CD4-positive, CD25-positive, alpha-beta regulatory T cell (primary cell): ENCODE measurements at regions not wholly inside any gene's neighbourhood (a gene's known extent, or its start where the extent isn't known, plus 50 kb on each side); places are given as distances from the start of the nearest gene placed in this dataset.

ENCODE experiments used
- ATAC-seq, 2 donors: fragments of 150-1000 bp; cut with Tn5 transposase; one replicate each; pipeline ENCODE4 v1.10.0; 2021; ENCODE audit warnings: low read depth in 2 of 2, moderate number of reproducible peaks in 2 of 2, moderate library complexity in 1 of 2
- DNase-seq, 3 donors: peaks; one replicate each; pipeline versions ENCODE4 v3.0.0 to v3.0.0-alpha.2; 2012 to 2022; ENCODE audit warnings: mixed read lengths in 1 of 3
- H3K27ac ChIP-seq: one replicate; pipeline ENCODE4 v1.7.0; 2013; ENCODE audit warnings: mild to moderate bottlenecking, low read length; ENCODE audit not compliant: insufficient read depth, poor library complexity, severe bottlenecking
- H3K27me3 ChIP-seq: one replicate; pipeline ENCODE4 v1.7.0; 2013; ENCODE audit warnings: low read length; ENCODE audit not compliant: control insufficient read depth, insufficient read depth
- H3K36me3 ChIP-seq: one replicate; pipeline ENCODE4 v1.7.0; 2013; ENCODE audit warnings: mild to moderate bottlenecking, low read length, moderate library complexity; ENCODE audit not compliant: control insufficient read depth, insufficient read depth
- H3K4me1 ChIP-seq: 2 replicates; pipeline ENCODE4 v1.7.0; 2013; ENCODE audit warnings: mild to moderate bottlenecking, low read length; ENCODE audit not compliant: insufficient read depth, control insufficient read depth, poor library complexity, severe bottlenecking
- H3K4me3 ChIP-seq: one replicate; pipeline ENCODE4 v1.7.0; 2013; ENCODE audit warnings: low read depth, mild to moderate bottlenecking, low read length, moderate library complexity
- H3K9me3 ChIP-seq, 2 experiments: 1 replicate in 1 of 2; 2 replicates in 1 of 2; pipeline ENCODE4 v1.7.0; 2013; ENCODE audit warnings: low read length in 2 of 2, mild to moderate bottlenecking in 1 of 2, moderate library complexity in 1 of 2; ENCODE audit not compliant: control insufficient read depth in 2 of 2
- H3K27ac Mint-ChIP-seq, 3 donors: one replicate each; pipeline ENCODE4 v1.8.0; 2020 to 2022; ENCODE audit warnings: mild to moderate bottlenecking in 3 of 3, mixed read lengths in 3 of 3, moderate library complexity in 2 of 3
- H3K27me3 Mint-ChIP-seq: one replicate; pipeline ENCODE4 v1.8.0; 2022; ENCODE audit warnings: mild to moderate bottlenecking, mixed read lengths
- H3K36me3 Mint-ChIP-seq: one replicate; pipeline ENCODE4 v1.8.0; 2020; ENCODE audit warnings: mixed read lengths
- H3K4me1 Mint-ChIP-seq, 4 donors: one replicate each; pipeline ENCODE4 v1.8.0; 2020 to 2022; ENCODE audit warnings: mixed read lengths in 4 of 4, mild to moderate bottlenecking in 1 of 4
- H3K4me3 Mint-ChIP-seq, 4 donors: one replicate each; pipeline ENCODE4 v1.8.0; 2020 to 2022; ENCODE audit warnings: mild to moderate bottlenecking in 4 of 4, mixed read lengths in 4 of 4, moderate library complexity in 3 of 4
- H3K9me3 Mint-ChIP-seq, 7 donors: one replicate each; pipeline ENCODE4 v1.8.0; 2020 to 2022; ENCODE audit warnings: mixed read lengths in 7 of 7, mild to moderate bottlenecking in 3 of 7, moderate library complexity in 2 of 7

DNA sequence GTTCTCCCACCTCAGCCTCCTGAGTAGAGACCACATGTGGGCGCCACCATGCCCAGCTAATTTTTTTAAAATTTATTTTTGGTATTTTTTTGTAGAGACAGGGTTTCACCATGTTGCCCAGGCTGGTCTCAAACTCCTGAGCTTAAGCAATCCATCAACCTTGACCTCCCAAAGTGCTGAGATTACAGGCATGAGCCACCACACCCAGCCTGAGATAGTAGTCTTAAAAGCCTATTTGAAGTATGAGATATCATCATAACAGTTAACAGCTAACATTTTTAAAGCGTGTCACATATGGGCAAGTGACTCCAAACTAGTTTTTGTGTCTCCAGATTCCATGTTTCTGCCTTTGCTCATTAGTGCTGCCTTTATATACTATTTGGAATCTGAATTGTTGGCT lies 74.6 kb upstream of the WSCD2 start:
- peaks cover 25% of the 10 kb centered on the region for H3K27me3 Mint-ChIP-seq
- H3K9me3 Mint-ChIP-seq = peaks cover 0 to 2% (median 0%) of the 10 kb centered on the region in 7 donors

DNA sequence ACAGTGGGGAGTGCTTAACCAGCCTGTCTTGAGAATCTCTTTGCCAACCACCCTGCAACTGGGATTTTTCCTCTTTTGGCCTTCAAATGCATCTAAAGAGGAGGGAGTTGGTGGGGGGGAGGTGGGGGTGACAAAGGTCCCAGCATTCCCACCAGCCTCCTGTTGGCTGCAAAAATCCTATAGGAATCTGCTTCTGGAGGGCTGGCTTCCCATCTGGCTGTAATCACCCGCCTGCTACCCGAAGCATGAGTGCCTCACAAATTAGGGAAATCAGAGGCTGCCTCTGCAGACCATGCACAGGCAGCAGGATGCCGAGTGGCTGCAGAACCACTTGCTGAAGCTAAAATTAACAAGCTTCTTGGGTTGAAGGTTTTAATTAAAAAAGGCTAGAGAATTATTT lies 73.9 kb upstream of the WSCD2 start:
- Mint-ChIP-seq H3K27ac (no peak overlapping the region), H3K4me3 (no peak overlapping the region), H3K36me3 (no peaks in the 10 kb centered on the region), H3K27me3 (peaks cover 25% of the 10 kb centered on the region), H3K4me1 (no peaks in the 10 kb centered on the region), H3K9me3 (peaks cover 0 to 2% (median 0%) of the 10 kb centered on the region in 7 donors)
- peaks cover 3% of the 10 kb centered on the region for H3K27me3 ChIP-seq
- no peaks in the 10 kb centered on the region for H3K4me1 ChIP-seq
- H3K9me3 ChIP-seq = no peaks in the 10 kb centered on the region
- H3K36me3 ChIP-seq = no peaks in the 10 kb centered on the region
- H3K4me3 ChIP-seq = no peak overlapping the region
- ATAC-seq (no peak), DNase-seq (no peak)
- no peak overlapping the region for H3K27ac ChIP-seq

More for the DNA sequence above, 74.6 kb upstream of the WSCD2 start:
- no peaks in the 10 kb centered on the region for H3K4me1 ChIP-seq
- Mint-ChIP-seq H3K4me3 (no peak overlapping the region), H3K36me3 (no peaks in the 10 kb centered on the region), H3K4me1 (no peaks in the 10 kb centered on the region), H3K27ac (no peak overlapping the region)
- H3K27me3 ChIP-seq = peaks cover 3% of the 10 kb centered on the region
- H3K9me3 ChIP-seq = no peaks in the 10 kb centered on the region
- no peaks in the 10 kb centered on the region for H3K36me3 ChIP-seq
- H3K27ac ChIP-seq = no peak overlapping the region
- no peak overlapping the region for H3K4me3 ChIP-seq
- no peak for DNase-seq
- no peak for ATAC-seq

DNA sequence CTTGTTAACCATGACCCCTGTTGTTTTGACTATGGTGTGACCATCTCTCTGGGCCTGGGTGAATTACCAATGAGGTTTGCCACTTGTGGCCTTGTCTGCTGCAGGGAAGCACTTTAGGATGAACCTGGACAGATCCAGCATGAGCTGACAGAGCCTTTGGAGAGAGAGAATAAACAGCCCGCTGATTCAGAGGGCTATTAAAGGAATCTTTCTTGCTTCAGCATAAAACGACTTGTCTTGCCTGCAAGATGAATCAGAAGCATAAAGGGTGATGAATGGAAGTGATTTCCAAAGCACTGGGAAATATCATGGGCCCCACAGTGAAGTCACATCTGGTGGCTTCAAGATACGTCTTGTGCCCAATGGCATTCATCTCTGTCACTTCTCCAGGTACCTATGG lies 69.0 kb upstream of the WSCD2 start:
- peaks cover 11% of the 10 kb centered on the region for H3K27me3 Mint-ChIP-seq
- Histone ChIP-seq H3K27ac (no peak overlapping the region), H3K9me3 (no peaks in the 10 kb centered on the region), H3K4me1 (no peaks in the 10 kb centered on the region), H3K27me3 (peaks cover 8% of the 10 kb centered on the region), H3K36me3 (no peaks in the 10 kb centered on the region), H3K4me3 (no peak overlapping the region)
- H3K4me1 Mint-ChIP-seq = no peaks in the 10 kb centered on the region
- H3K27ac Mint-ChIP-seq = no peak overlapping the region
- H3K36me3 Mint-ChIP-seq = no peaks in the 10 kb centered on the region
- H3K9me3 Mint-ChIP-seq = peaks cover 0 to 3% (median 0%) of the 10 kb centered on the region in 7 donors
- H3K4me3 Mint-ChIP-seq = no peak overlapping the region
- no peak for ATAC-seq
- no peak for DNase-seq

DNA sequence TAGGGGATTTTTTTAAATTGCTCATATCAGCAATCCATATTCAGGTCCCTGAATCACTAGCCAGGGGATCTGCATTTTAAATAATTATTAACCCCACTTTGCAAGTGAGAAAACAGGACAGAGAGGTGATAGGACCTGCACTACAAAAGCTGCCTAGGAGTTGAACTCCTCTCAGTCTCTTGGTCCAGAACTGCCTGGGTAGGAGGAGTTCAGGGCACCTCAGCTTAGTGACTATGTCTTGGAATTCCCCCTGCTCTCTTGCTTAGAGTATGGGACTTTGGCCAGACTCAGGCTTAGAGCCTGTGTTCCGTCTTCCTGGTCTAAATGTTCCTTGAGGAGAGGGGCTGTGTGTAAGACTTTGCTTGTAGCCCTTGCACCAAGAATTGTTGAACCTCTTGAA lies 68.2 kb upstream of the WSCD2 start:
- no peak overlapping the region for H3K27ac ChIP-seq
- H3K4me1 Mint-ChIP-seq = no peaks in the 10 kb centered on the region
- H3K9me3 ChIP-seq = no peaks in the 10 kb centered on the region
- no peaks in the 10 kb centered on the region for H3K4me1 ChIP-seq
- H3K27ac Mint-ChIP-seq = no peak overlapping the region
- H3K36me3 ChIP-seq = no peaks in the 10 kb centered on the region
- H3K4me3 Mint-ChIP-seq = no peak overlapping the region
- H3K27me3 Mint-ChIP-seq = peaks cover 11% of the 10 kb centered on the region
- no peak overlapping the region for H3K4me3 ChIP-seq
- peaks cover 0 to 4% (median 0%) of the 10 kb centered on the region in 7 donors for H3K9me3 Mint-ChIP-seq
- DNase-seq = no peak
- no peak for ATAC-seq
- peaks cover 5% of the 10 kb centered on the region for H3K27me3 ChIP-seq
- H3K36me3 Mint-ChIP-seq = no peaks in the 10 kb centered on the region

DNA sequence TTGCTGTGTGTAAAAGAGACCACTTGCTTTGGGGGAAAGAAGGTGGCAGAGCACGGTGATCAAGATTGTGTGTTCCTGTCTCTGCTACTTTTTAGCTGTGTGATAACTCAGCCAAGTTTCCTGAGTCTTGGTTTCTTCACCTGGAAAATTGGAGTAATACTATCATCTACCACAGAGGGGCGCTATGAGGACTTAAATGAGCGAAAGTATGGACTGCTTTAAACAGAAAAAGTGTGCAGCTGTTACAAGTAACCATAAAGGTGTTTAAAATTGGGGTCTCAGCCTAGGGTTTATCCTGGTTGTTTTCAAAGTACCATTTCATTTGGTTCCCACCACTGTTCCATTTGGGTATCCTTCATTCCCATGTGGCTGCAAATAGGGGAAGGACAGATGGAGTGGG lies 65.9 kb upstream of the WSCD2 start:
- peaks cover 0 to 4% (median 0%) of the 10 kb centered on the region in 7 donors for H3K9me3 Mint-ChIP-seq
- H3K27ac Mint-ChIP-seq = no peak overlapping the region

DNA sequence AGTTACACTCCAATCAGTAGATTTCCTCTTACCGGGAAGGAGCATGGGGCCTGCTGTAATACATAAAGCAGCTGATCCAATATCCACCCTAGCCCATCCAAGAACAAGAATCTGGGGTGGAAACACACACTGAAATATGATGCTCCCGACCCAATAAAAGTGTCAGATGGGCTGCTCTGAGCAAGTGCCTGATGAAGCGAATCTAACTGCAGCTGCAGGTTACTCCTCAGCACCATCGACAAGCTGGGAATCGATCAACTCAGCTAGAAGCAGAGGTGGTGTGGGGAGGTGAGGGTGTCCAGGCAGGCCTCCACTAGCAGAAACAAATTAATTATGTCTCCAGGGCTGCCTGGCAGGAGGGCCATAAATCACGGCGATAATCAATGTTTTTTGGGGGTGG lies 64.0 kb upstream of the WSCD2 start:
- H3K27ac ChIP-seq = no peak overlapping the region
- H3K27ac Mint-ChIP-seq = no peak overlapping the region
- ATAC-seq (no peak), DNase-seq (no peak)
- H3K4me1 Mint-ChIP-seq = no peaks in the 10 kb centered on the region
- H3K4me3 Mint-ChIP-seq = no peak overlapping the region
- H3K4me3 ChIP-seq = no peak overlapping the region
- H3K36me3 Mint-ChIP-seq = no peaks in the 10 kb centered on the region
- peaks cover 0 to 4% (median 0%) of the 10 kb centered on the region in 7 donors for H3K9me3 Mint-ChIP-seq
- H3K4me1 ChIP-seq = no peaks in the 10 kb centered on the region
- H3K27me3 ChIP-seq = peaks cover 4% of the 10 kb centered on the region
- H3K27me3 Mint-ChIP-seq = peaks cover 12% of the 10 kb centered on the region
- H3K36me3 ChIP-seq = no peaks in the 10 kb centered on the region
- H3K9me3 ChIP-seq = no peaks in the 10 kb centered on the region

More for the DNA sequence above, 65.9 kb upstream of the WSCD2 start:
- Histone ChIP-seq H3K36me3 (no peaks in the 10 kb centered on the region), H3K27me3 (peaks cover 4% of the 10 kb centered on the region), H3K9me3 (no peaks in the 10 kb centered on the region), H3K27ac (no peak overlapping the region), H3K4me1 (no peaks in the 10 kb centered on the region), H3K4me3 (no peak overlapping the region)
- Mint-ChIP-seq H3K36me3 (no peaks in the 10 kb centered on the region), H3K4me1 (no peaks in the 10 kb centered on the region), H3K4me3 (no peak overlapping the region), H3K27me3 (peaks cover 4% of the 10 kb centered on the region)
- ATAC-seq (no peak), DNase-seq (peak in 1 of 3 donors; percentile 13)

DNA sequence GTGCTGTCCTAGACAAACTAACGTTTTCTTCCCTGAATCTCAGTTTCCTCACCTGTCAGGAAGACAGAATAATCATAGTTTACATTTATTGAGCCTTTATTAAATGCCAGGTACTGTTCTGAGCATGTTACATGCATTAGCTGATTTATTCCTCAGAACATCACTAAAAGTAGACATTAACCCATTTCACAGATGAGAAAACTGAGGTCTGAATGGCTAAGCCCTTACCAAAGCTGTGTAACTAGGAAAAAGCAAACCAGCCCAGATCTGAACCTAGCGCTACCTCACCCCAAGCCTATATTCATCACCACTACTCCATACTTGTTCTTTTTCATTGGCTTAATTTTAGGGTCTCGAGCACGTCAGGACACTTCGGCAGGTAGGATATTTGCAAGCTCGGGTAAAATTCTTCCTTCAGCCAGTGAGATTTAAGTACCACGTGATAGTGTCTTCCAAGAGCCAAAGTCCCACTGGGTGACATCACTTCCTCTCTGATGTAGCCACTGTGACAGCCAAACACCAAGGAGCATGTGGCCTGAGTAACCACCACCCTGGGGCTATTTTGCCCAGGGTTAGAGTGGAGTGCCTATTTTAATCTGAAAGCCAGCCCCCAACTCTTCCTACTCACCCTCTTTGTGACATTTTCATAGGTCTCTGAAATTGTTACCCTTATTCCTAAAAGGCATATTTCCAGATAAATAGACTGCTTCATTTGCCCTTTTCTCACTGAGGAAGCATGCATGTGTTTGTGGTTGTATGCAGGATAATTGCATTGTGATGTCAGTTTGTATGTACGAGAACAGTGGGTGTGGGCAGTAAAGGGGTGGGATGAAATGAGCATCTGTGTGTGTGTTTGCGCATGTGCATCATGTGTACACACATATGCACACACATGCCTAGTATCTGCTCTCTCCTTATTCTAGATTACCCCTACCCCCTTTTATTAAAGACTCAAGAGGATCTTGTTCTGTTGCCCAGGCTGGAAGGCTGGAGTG lies 62.2 kb upstream of the WSCD2 start:
- DNase-seq = no peak
- Mint-ChIP-seq H3K36me3 (no peaks in the 10 kb centered on the region), H3K27me3 (peaks cover 19% of the 10 kb centered on the region), H3K27ac (peak overlapping the region in 2 of 3 donors; percentile 16 to 47), H3K4me3 (no peak overlapping the region), H3K4me1 (no peaks in the 10 kb centered on the region), H3K9me3 (peaks cover 0 to 4% (median 0%) of the 10 kb centered on the region in 7 donors)
- ATAC-seq = no peak
- Histone ChIP-seq H3K4me1 (no peaks in the 10 kb centered on the region), H3K27ac (no peak overlapping the region), H3K36me3 (no peaks in the 10 kb centered on the region), H3K27me3 (peaks cover 4% of the 10 kb centered on the region), H3K4me3 (no peak overlapping the region), H3K9me3 (no peaks in the 10 kb centered on the region)
